ENCODE measurements at regions not wholly inside any gene's neighbourhood (a gene's known extent, or its start where the extent isn't known, plus 50 kb on each side); places are given as distances from the start of the nearest gene placed in this dataset.

GRCh38 chrX:8052909-8053308 is 118.2 kb downstream of the VCX2 start:
- Histone ChIP-seq H3K4me1 (replicated peaks) (no peaks in the 10 kb centered on the region), H3K36me3 (no peaks in the 10 kb centered on the region), H3K27me3 (replicated peaks; ENCODE audit: insufficient read depth) (no peaks in the 10 kb centered on the region), H3K27ac (no peak overlapping the region), H3K9me3 (no peaks in the 10 kb centered on the region), H3K4me3 (no peak overlapping the region)
- intact Hi-C loops (cut with DNase I), result no loop called here
- no peak for TF ChIP-seq POLR2A (IDR thresholded peaks at IDR 0.05)
- TF ChIP-seq POLR2AphosphoS5 (IDR thresholded peaks at IDR 0.05), result no peak
- no peak for TF ChIP-seq CTCF (IDR thresholded peaks at IDR 0.05)
- WGBS, result 38% methylated on average over 2 of the region's 2 CpGs
- no peak for DNase-seq (ENCODE audit: low spot score)

- H3K27ac ChIP-seq, result no peak overlapping the region
- no peaks in the 10 kb centered on the region for H3K27me3 ChIP-seq (replicated peaks; ENCODE audit: insufficient read depth)
- no peaks in the 10 kb centered on the region for H3K4me1 ChIP-seq (replicated peaks)
- H3K36me3 ChIP-seq, result no peaks in the 10 kb centered on the region
- no peak for DNase-seq (ENCODE audit: low spot score)
- no peak overlapping the region for H3K4me3 ChIP-seq
- intact Hi-C loops (cut with DNase I), result no loop called here
- H3K9me3 ChIP-seq, result no peaks in the 10 kb centered on the region
- WGBS, result 15% methylated on average over 3 of the region's 3 CpGs
- no peak for TF ChIP-seq CTCF (IDR thresholded peaks at IDR 0.05)
- no peak for TF ChIP-seq POLR2A (IDR thresholded peaks at IDR 0.05)
These were observed 121.2 kb downstream of the VCX2 start for GRCh38 chrX:8049827-8050226.

- no peak overlapping the region for H3K27ac ChIP-seq
- WGBS, result 100% methylated on average over 1 of the region's 1 CpG
- TF ChIP-seq CTCF (IDR thresholded peaks at IDR 0.05) (no peak), POLR2A (IDR thresholded peaks at IDR 0.05) (no peak), POLR2AphosphoS5 (IDR thresholded peaks at IDR 0.05) (no peak)
- intact Hi-C loops (cut with DNase I), result no loop called here
- H3K4me3 ChIP-seq, result no peak overlapping the region
- no peak for DNase-seq (ENCODE audit: low spot score)
- no peaks in the 10 kb centered on the region for H3K4me1 ChIP-seq (replicated peaks)
- H3K27me3 ChIP-seq (replicated peaks; ENCODE audit: insufficient read depth), result no peaks in the 10 kb centered on the region
- no peaks in the 10 kb centered on the region for H3K9me3 ChIP-seq
- no peaks in the 10 kb centered on the region for H3K36me3 ChIP-seq
These were observed 121.3 kb upstream of the PNPLA4 start for GRCh38 chrX:8048466-8048865.

- DNase-seq (ENCODE audit: low spot score), result no peak
- Histone ChIP-seq H3K27ac (no peak overlapping the region), H3K4me1 (replicated peaks) (no peaks in the 10 kb centered on the region), H3K4me3 (no peak overlapping the region), H3K9me3 (no peaks in the 10 kb centered on the region), H3K36me3 (no peaks in the 10 kb centered on the region), H3K27me3 (replicated peaks; ENCODE audit: insufficient read depth) (no peaks in the 10 kb centered on the region)
- TF ChIP-seq POLR2AphosphoS5 (IDR thresholded peaks at IDR 0.05), result no peak
- no peak for TF ChIP-seq POLR2A (IDR thresholded peaks at IDR 0.05)
- intact Hi-C loops (cut with DNase I), result no loop called here
- 64% methylated on average over 7 of the region's 7 CpGs for WGBS
These were observed 117.7 kb upstream of the PNPLA4 start for GRCh38 chrX:8044947-8045346.

- 82% methylated on average over 2 of the region's 2 CpGs for WGBS
- Histone ChIP-seq H3K4me1 (replicated peaks) (no peaks in the 10 kb centered on the region), H3K9me3 (no peaks in the 10 kb centered on the region), H3K4me3 (no peak overlapping the region), H3K27me3 (replicated peaks; ENCODE audit: insufficient read depth) (no peaks in the 10 kb centered on the region), H3K27ac (no peak overlapping the region), H3K36me3 (no peaks in the 10 kb centered on the region)
- no peak for DNase-seq (ENCODE audit: low spot score)
- TF ChIP-seq CTCF (IDR thresholded peaks at IDR 0.05), result no peak
- no peak for TF ChIP-seq POLR2A (IDR thresholded peaks at IDR 0.05)
- TF ChIP-seq POLR2AphosphoS5 (IDR thresholded peaks at IDR 0.05), result no peak
- intact Hi-C loops (cut with DNase I), result no loop called here
These were observed 116.3 kb upstream of the PNPLA4 start for GRCh38 chrX:8043546-8043945.
